ENCODE measurements at regions not wholly inside any gene's neighbourhood (a gene's known extent, or its start where the extent isn't known, plus 50 kb on each side); places are given as distances from the start of the nearest gene placed in this dataset.

- Histone ChIP-seq H3K36me3 (replicated peaks) (no peaks in the 10 kb centered on the region), H3K27me3 (replicated peaks) (no peaks in the 10 kb centered on the region), H3K4me3 (ENCODE audit: low read depth, low read length) (no peak overlapping the region), H3K27ac (no peak overlapping the region)
- no peak for DNase-seq
- in situ Hi-C loops (cut with HindIII; ENCODE audit: low pct_ligation_motif_present, low sequenced_read_pairs), result no loop called here
- no peak for TF ChIP-seq CTCF (IDR thresholded peaks at IDR 0.05; ENCODE audit: low read depth, low read length, missing control alignments)
Observed at GRCh38 chr14:43200519-43200918, 1306.6 kb downstream of the FSCB start.

- DNase-seq, result no peak
- no peak overlapping the region for H3K4me3 ChIP-seq (ENCODE audit: low read depth, low read length)
- no peaks in the 10 kb centered on the region for H3K27me3 ChIP-seq (replicated peaks)
- in situ Hi-C loops (cut with HindIII; ENCODE audit: low pct_ligation_motif_present, low sequenced_read_pairs), result no loop called here
- H3K36me3 ChIP-seq (replicated peaks), result no peaks in the 10 kb centered on the region
- H3K27ac ChIP-seq, result no peak overlapping the region
- no peak for TF ChIP-seq CTCF (IDR thresholded peaks at IDR 0.05; ENCODE audit: low read depth, low read length, missing control alignments)
Observed at GRCh38 chr14:43198465-43198864, 1308.6 kb downstream of the FSCB start.

- in situ Hi-C loops (cut with HindIII; ENCODE audit: low pct_ligation_motif_present, low sequenced_read_pairs), result no loop called here
- TF ChIP-seq CTCF (IDR thresholded peaks at IDR 0.05; ENCODE audit: low read depth, low read length, missing control alignments), result no peak
- H3K27ac ChIP-seq, result no peak overlapping the region
- no peak overlapping the region for H3K4me3 ChIP-seq (ENCODE audit: low read depth, low read length)
- H3K36me3 ChIP-seq (replicated peaks), result no peaks in the 10 kb centered on the region
- no peaks in the 10 kb centered on the region for H3K27me3 ChIP-seq (replicated peaks)
- DNase-seq, result no peak
Observed at GRCh38 chr14:43184540-43184939, 1322.5 kb downstream of the FSCB start.

GRCh38 chr14:43183916-43184315 lies 1323.2 kb downstream of the FSCB start:
- Histone ChIP-seq H3K27ac (no peak overlapping the region), H3K36me3 (replicated peaks) (no peaks in the 10 kb centered on the region), H3K4me3 (ENCODE audit: low read depth, low read length) (no peak overlapping the region), H3K27me3 (replicated peaks) (no peaks in the 10 kb centered on the region)
- in situ Hi-C loops (cut with HindIII; ENCODE audit: low pct_ligation_motif_present, low sequenced_read_pairs), result no loop called here
- TF ChIP-seq CTCF (IDR thresholded peaks at IDR 0.05; ENCODE audit: low read depth, low read length, missing control alignments), result no peak
- no peak for DNase-seq

GRCh38 chr14:43175896-43176295 lies 1331.2 kb downstream of the FSCB start:
- Histone ChIP-seq H3K27ac (no peak overlapping the region), H3K4me3 (ENCODE audit: low read depth, low read length) (no peak overlapping the region), H3K36me3 (replicated peaks) (no peaks in the 10 kb centered on the region), H3K27me3 (replicated peaks) (no peaks in the 10 kb centered on the region)
- no peak for TF ChIP-seq CTCF (IDR thresholded peaks at IDR 0.05; ENCODE audit: low read depth, low read length, missing control alignments)
- in situ Hi-C loops (cut with HindIII; ENCODE audit: low pct_ligation_motif_present, low sequenced_read_pairs), result no loop called here
- DNase-seq, result no peak

- in situ Hi-C loops (cut with HindIII; ENCODE audit: low pct_ligation_motif_present, low sequenced_read_pairs), result no loop called here
Observed at GRCh38 chr14:43172899-43173548, 1334.1 kb downstream of the FSCB start.

More at GRCh38 chr14:43172899-43173548, 1334.1 kb downstream of the FSCB start:
- Histone ChIP-seq H3K27ac (no peak overlapping the region), H3K27me3 (replicated peaks) (no peaks in the 10 kb centered on the region), H3K4me3 (ENCODE audit: low read depth, low read length) (no peak overlapping the region), H3K36me3 (replicated peaks) (no peaks in the 10 kb centered on the region)
- no peak for TF ChIP-seq CTCF (IDR thresholded peaks at IDR 0.05; ENCODE audit: low read depth, low read length, missing control alignments)
- DNase-seq, result no peak
